Erythroblast (primary cell): ENCODE measurements at regions not wholly inside any gene's neighbourhood (a gene's known extent, or its start where the extent isn't known, plus 50 kb on each side); places are given as distances from the start of the nearest gene placed in this dataset.

ENCODE experiments used
- GATA1 ChIP-seq: IDR thresholded peaks from 2 replicates; pipeline ENCODE4 v1.6.1; 2011; ENCODE audit warnings: low read depth, mild to moderate bottlenecking, control low read depth, low read length, moderate library complexity
- POLR2A ChIP-seq: IDR thresholded peaks from 2 replicates; pipeline ENCODE4 v1.6.1; 2011; ENCODE audit warnings: mild to moderate bottlenecking, low read length

DNA sequence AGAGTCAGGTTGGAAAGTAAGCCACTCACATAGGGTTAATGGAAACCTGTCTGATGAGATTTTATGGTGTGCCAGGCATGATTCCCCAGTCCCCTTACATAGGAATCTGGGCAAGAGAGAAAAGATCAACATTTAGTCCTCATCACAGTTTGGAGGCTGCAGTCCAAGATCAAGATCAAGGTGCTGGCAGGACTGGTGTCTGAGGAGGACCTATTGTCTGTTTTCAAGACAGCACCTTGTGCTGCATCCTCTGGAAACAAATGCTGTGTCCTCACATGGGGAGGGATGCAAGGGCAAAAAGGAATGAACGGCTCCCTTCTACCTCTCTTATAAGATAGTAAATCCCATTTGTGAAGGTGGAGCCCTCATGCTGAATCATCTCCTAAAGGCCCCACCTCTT, 244.8 kb upstream of the GALNT17 start:
- TF ChIP-seq POLR2A = no peak
- no peak for TF ChIP-seq GATA1
